Type B pancreatic cell (in vitro differentiated cells): ENCODE measurements at regions not wholly inside any gene's neighbourhood (a gene's known extent, or its start where the extent isn't known, plus 50 kb on each side); places are given as distances from the start of the nearest gene placed in this dataset.

Experiments used
- DNase-seq: peaks from one replicate; pipeline ENCODE4 v3.0.0; 2021; ENCODE audit warnings: mixed read lengths; ENCODE audit not compliant: unreplicated experiment; ENCODE audit errors: extremely low spot score
- H3K27ac Mint-ChIP-seq: 2 replicates; pipeline ENCODE4 v1.8.0; 2021; ENCODE audit warnings: mild to moderate bottlenecking, mixed read lengths
- H3K27me3 Mint-ChIP-seq: 2 replicates; pipeline ENCODE4 v1.8.0; 2021; ENCODE audit warnings: mixed read lengths
- H3K36me3 Mint-ChIP-seq: 2 replicates; pipeline ENCODE4 v1.8.0; 2021; ENCODE audit warnings: mixed read lengths
- H3K4me1 Mint-ChIP-seq: one replicate; pipeline ENCODE4 v1.8.0; 2021; ENCODE audit warnings: mixed read lengths; ENCODE audit not compliant: unreplicated experiment
- H3K4me3 Mint-ChIP-seq: 2 replicates; pipeline ENCODE4 v1.8.0; 2021; ENCODE audit warnings: mild to moderate bottlenecking, mixed read lengths
- H3K9me3 Mint-ChIP-seq: 2 replicates; pipeline ENCODE4 v1.8.0; 2021; ENCODE audit warnings: mixed read lengths
- TF ChIP-seq, protein P1 (sequence below): fragments of 200-600 bp; sonication (generic); conservative IDR thresholded peaks from 2 replicates; pipeline ENCODE4 v1.5.0; 2021; ENCODE audit warnings: antibody characterized with exemption, mild to moderate bottlenecking

DNA sequence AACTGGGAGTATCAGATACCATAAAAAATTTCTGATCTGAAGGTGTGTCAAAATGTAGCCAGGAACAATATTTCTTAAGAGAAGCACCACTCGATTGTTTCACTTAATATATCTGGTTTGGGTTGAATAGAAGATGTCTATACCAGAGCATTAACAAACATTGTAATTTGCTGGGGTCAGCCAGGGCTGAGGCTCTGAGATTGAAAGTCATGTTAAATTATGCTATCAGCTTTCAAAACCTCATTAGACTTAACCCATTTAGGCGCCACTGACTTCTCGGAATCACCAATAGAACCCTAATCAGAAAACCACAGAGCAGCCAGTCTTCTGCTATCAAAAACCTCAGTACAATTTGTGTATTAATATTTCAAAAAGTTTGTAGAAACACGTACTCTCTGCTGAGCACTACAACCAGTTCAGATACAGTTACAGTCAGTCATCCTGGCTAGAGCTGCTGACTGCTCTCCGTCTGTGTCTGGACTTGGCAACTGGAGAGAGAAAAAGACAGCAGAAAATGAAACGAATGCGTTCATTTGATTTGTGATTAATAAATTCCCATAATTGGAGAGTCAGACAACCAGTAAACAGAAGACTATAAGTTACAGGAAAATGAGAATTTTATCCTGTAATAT lies 848.6 kb upstream of the PABPC4L start:
- no peaks in the 10 kb centered on the region for H3K27me3 Mint-ChIP-seq
- no peaks in the 10 kb centered on the region for H3K36me3 Mint-ChIP-seq
- H3K4me3 Mint-ChIP-seq = no peak overlapping the region
- DNase-seq = no peak
- H3K9me3 Mint-ChIP-seq = no peaks in the 10 kb centered on the region
- TF ChIP-seq, protein P1, sequence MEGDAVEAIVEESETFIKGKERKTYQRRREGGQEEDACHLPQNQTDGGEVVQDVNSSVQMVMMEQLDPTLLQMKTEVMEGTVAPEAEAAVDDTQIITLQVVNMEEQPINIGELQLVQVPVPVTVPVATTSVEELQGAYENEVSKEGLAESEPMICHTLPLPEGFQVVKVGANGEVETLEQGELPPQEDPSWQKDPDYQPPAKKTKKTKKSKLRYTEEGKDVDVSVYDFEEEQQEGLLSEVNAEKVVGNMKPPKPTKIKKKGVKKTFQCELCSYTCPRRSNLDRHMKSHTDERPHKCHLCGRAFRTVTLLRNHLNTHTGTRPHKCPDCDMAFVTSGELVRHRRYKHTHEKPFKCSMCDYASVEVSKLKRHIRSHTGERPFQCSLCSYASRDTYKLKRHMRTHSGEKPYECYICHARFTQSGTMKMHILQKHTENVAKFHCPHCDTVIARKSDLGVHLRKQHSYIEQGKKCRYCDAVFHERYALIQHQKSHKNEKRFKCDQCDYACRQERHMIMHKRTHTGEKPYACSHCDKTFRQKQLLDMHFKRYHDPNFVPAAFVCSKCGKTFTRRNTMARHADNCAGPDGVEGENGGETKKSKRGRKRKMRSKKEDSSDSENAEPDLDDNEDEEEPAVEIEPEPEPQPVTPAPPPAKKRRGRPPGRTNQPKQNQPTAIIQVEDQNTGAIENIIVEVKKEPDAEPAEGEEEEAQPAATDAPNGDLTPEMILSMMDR = no peak
- no peak overlapping the region for H3K27ac Mint-ChIP-seq
- H3K4me1 Mint-ChIP-seq = peaks cover 4% of the 10 kb centered on the region

GRCh38 chr4:135032670-135033069 lies 831.1 kb upstream of the PABPC4L start:
- H3K36me3 Mint-ChIP-seq = no peaks in the 10 kb centered on the region
- no peaks in the 10 kb centered on the region for H3K27me3 Mint-ChIP-seq
- no peak for DNase-seq
- no peak overlapping the region for H3K27ac Mint-ChIP-seq
- TF ChIP-seq, protein P1 = no peak
- H3K9me3 Mint-ChIP-seq = no peaks in the 10 kb centered on the region
- H3K4me3 Mint-ChIP-seq = no peak overlapping the region
- H3K4me1 Mint-ChIP-seq = no peaks in the 10 kb centered on the region

DNA sequence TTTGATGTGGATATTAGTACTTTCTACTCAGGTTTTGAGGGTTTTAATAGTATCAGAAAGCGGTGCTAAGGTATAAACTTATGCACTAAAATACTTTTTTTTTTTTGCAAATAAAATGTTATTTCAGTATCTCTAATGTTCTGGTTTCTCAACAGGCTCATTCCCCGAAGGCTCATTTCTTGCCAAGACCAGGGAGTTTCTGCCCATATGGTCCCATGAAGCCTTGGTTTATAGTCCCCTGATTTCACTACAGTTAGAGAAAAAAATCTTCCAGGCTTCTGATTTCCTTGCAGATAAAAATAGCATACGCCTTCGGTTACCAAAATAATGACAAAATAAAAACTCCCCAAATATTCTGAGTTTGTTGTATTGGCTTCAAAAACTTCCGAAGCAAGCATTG lies 814.2 kb upstream of the PABPC4L start:
- TF ChIP-seq, protein P1 = no peak
- H3K9me3 Mint-ChIP-seq = peaks cover 19% of the 10 kb centered on the region
- no peak overlapping the region for H3K27ac Mint-ChIP-seq
- H3K4me1 Mint-ChIP-seq = no peaks in the 10 kb centered on the region
- no peak overlapping the region for H3K4me3 Mint-ChIP-seq
- no peaks in the 10 kb centered on the region for H3K27me3 Mint-ChIP-seq
- DNase-seq = no peak
- no peaks in the 10 kb centered on the region for H3K36me3 Mint-ChIP-seq

DNA sequence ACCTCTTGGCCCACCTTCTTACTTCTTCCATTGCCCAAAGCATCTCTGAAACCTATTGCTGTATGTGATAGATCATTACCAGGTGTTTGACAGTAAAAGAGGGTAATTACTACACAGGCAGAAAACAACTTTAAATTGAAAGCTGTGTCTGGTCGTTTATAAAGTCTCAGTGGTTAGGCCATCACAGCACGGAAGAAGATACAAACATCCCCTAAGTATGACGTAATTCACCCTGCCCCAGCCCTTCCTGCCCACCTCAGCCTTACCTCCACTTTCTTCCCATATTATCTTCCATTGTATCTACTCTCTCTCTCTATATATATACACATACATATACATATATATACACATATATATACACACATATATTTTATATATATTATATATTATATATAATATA lies 805.8 kb upstream of the PABPC4L start:
- DNase-seq = no peak
- Mint-ChIP-seq H3K36me3 (no peaks in the 10 kb centered on the region), H3K27ac (no peak overlapping the region), H3K9me3 (no peaks in the 10 kb centered on the region), H3K4me1 (no peaks in the 10 kb centered on the region), H3K4me3 (no peak overlapping the region), H3K27me3 (no peaks in the 10 kb centered on the region)
- TF ChIP-seq, protein P1 = no peak

GRCh38 chr4:134999169-134999568 lies 797.6 kb upstream of the PABPC4L start:
- Mint-ChIP-seq H3K4me1 (no peaks in the 10 kb centered on the region), H3K9me3 (no peaks in the 10 kb centered on the region)
- no peak for DNase-seq

More at GRCh38 chr4:134999169-134999568, 797.6 kb upstream of the PABPC4L start:
- no peak overlapping the region for H3K4me3 Mint-ChIP-seq
- H3K27me3 Mint-ChIP-seq = no peaks in the 10 kb centered on the region
- TF ChIP-seq, protein P1 = no peak
- H3K36me3 Mint-ChIP-seq = no peaks in the 10 kb centered on the region
- H3K27ac Mint-ChIP-seq = no peak overlapping the region
